ENCODE measurements at regions not wholly inside any gene's neighbourhood (a gene's known extent, or its start where the extent isn't known, plus 50 kb on each side); places are given as distances from the start of the nearest gene placed in this dataset.

GRCh38 chr7:15755061-15755460 lies 68.6 kb upstream of the MEOX2 start:
- Histone ChIP-seq H3K79me2 (ENCODE audit: low read length) (no peaks in the 10 kb centered on the region), H3K9me3 (ENCODE audit: low read length) (peaks cover 15% of the 10 kb centered on the region), H4K20me1 (ENCODE audit: insufficient read depth, low read depth, low read length) (no peaks in the 10 kb centered on the region), H3K9ac (ENCODE audit: low read length) (no peak overlapping the region), H3K4me3 (ENCODE audit: low read length) (no peak overlapping the region), H2AFZ (ENCODE audit: low read length) (no peak overlapping the region), H3K36me3 (ENCODE audit: insufficient read depth, low read length) (no peaks in the 10 kb centered on the region), H3K9me2 (replicated peaks; ENCODE audit: insufficient read depth, low read length) (no peaks in the 10 kb centered on the region), H3K27me3 (ENCODE audit: low read length) (no peaks in the 10 kb centered on the region), H3K27ac (ENCODE audit: low read length) (no peak overlapping the region), H3K4me1 (ENCODE audit: low read length) (no peaks in the 10 kb centered on the region), H3K4me2 (ENCODE audit: low read depth, low read length, poor library complexity, severe bottlenecking) (no peak overlapping the region)
- no peak for DNase-seq

- no peaks in the 10 kb centered on the region for H3K4me1 ChIP-seq (ENCODE audit: low read length)
- no peaks in the 10 kb centered on the region for H4K20me1 ChIP-seq (ENCODE audit: insufficient read depth, low read depth, low read length)
- H3K36me3 ChIP-seq (ENCODE audit: insufficient read depth, low read length): no peaks in the 10 kb centered on the region
- no peaks in the 10 kb centered on the region for H3K79me2 ChIP-seq (ENCODE audit: low read length)
- no peak overlapping the region for H2AFZ ChIP-seq (ENCODE audit: low read length)
- H3K4me2 ChIP-seq (ENCODE audit: low read depth, low read length, poor library complexity, severe bottlenecking): no peak overlapping the region
- no peak overlapping the region for H3K4me3 ChIP-seq (ENCODE audit: low read length)
- no peaks in the 10 kb centered on the region for H3K27me3 ChIP-seq (ENCODE audit: low read length)
- no peak for DNase-seq
- H3K9ac ChIP-seq (ENCODE audit: low read length): no peak overlapping the region
- H3K27ac ChIP-seq (ENCODE audit: low read length): no peak overlapping the region
- H3K9me3 ChIP-seq (ENCODE audit: low read length): peaks cover 14% of the 10 kb centered on the region
- no peaks in the 10 kb centered on the region for H3K9me2 ChIP-seq (replicated peaks; ENCODE audit: insufficient read depth, low read length)
Measured at GRCh38 chr7:15753887-15754579, 67.5 kb upstream of the MEOX2 start.

- H3K27me3 ChIP-seq (ENCODE audit: low read length): no peaks in the 10 kb centered on the region
- no peak overlapping the region for H3K4me2 ChIP-seq (ENCODE audit: low read depth, low read length, poor library complexity, severe bottlenecking)
- no peak overlapping the region for H3K4me3 ChIP-seq (ENCODE audit: low read length)
- no peak overlapping the region for H2AFZ ChIP-seq (ENCODE audit: low read length)
- no peaks in the 10 kb centered on the region for H3K36me3 ChIP-seq (ENCODE audit: insufficient read depth, low read length)
- H3K4me1 ChIP-seq (ENCODE audit: low read length): no peaks in the 10 kb centered on the region
- no peak overlapping the region for H3K9ac ChIP-seq (ENCODE audit: low read length)
- peaks cover 11% of the 10 kb centered on the region for H3K9me3 ChIP-seq (ENCODE audit: low read length)
- no peak overlapping the region for H3K27ac ChIP-seq (ENCODE audit: low read length)
- H4K20me1 ChIP-seq (ENCODE audit: insufficient read depth, low read depth, low read length): no peaks in the 10 kb centered on the region
- no peaks in the 10 kb centered on the region for H3K9me2 ChIP-seq (replicated peaks; ENCODE audit: insufficient read depth, low read length)
- H3K79me2 ChIP-seq (ENCODE audit: low read length): no peaks in the 10 kb centered on the region
- DNase-seq: no peak
Measured at GRCh38 chr7:15752377-15752776, 65.9 kb upstream of the MEOX2 start.

GRCh38 chr7:15751191-15751701 lies 64.8 kb upstream of the MEOX2 start:
- Histone ChIP-seq H3K4me3 (ENCODE audit: low read length) (no peak overlapping the region), H3K9ac (ENCODE audit: low read length) (no peak overlapping the region), H3K9me2 (replicated peaks; ENCODE audit: insufficient read depth, low read length) (no peaks in the 10 kb centered on the region), H3K27me3 (ENCODE audit: low read length) (no peaks in the 10 kb centered on the region), H3K4me1 (ENCODE audit: low read length) (no peaks in the 10 kb centered on the region), H3K36me3 (ENCODE audit: insufficient read depth, low read length) (no peaks in the 10 kb centered on the region), H3K9me3 (ENCODE audit: low read length) (peaks cover 9% of the 10 kb centered on the region), H4K20me1 (ENCODE audit: insufficient read depth, low read depth, low read length) (no peaks in the 10 kb centered on the region), H3K4me2 (ENCODE audit: low read depth, low read length, poor library complexity, severe bottlenecking) (no peak overlapping the region), H3K27ac (ENCODE audit: low read length) (no peak overlapping the region), H2AFZ (ENCODE audit: low read length) (no peak overlapping the region), H3K79me2 (ENCODE audit: low read length) (no peaks in the 10 kb centered on the region)
- no peak for DNase-seq

- Histone ChIP-seq H3K4me1 (ENCODE audit: low read length) (no peaks in the 10 kb centered on the region), H4K20me1 (ENCODE audit: insufficient read depth, low read depth, low read length) (no peaks in the 10 kb centered on the region), H3K9me2 (replicated peaks; ENCODE audit: insufficient read depth, low read length) (no peaks in the 10 kb centered on the region), H3K79me2 (ENCODE audit: low read length) (no peaks in the 10 kb centered on the region), H3K4me2 (ENCODE audit: low read depth, low read length, poor library complexity, severe bottlenecking) (no peak overlapping the region), H3K4me3 (ENCODE audit: low read length) (no peak overlapping the region), H2AFZ (ENCODE audit: low read length) (no peak overlapping the region), H3K36me3 (ENCODE audit: insufficient read depth, low read length) (no peaks in the 10 kb centered on the region), H3K9me3 (ENCODE audit: low read length) (peaks cover 5% of the 10 kb centered on the region), H3K27me3 (ENCODE audit: low read length) (no peaks in the 10 kb centered on the region), H3K9ac (ENCODE audit: low read length) (no peak overlapping the region), H3K27ac (ENCODE audit: low read length) (no peak overlapping the region)
- no peak for DNase-seq
Measured at GRCh38 chr7:15750727-15751126, 64.2 kb upstream of the MEOX2 start.

- no peak overlapping the region for H3K4me3 ChIP-seq (ENCODE audit: low read length)
- no peak overlapping the region for H3K9ac ChIP-seq (ENCODE audit: low read length)
- no peaks in the 10 kb centered on the region for H3K79me2 ChIP-seq (ENCODE audit: low read length)
- H3K4me2 ChIP-seq (ENCODE audit: low read depth, low read length, poor library complexity, severe bottlenecking): no peak overlapping the region
- H3K36me3 ChIP-seq (ENCODE audit: insufficient read depth, low read length): no peaks in the 10 kb centered on the region
- H3K9me3 ChIP-seq (ENCODE audit: low read length): peaks cover 5% of the 10 kb centered on the region; the same call in 1 of the 2 replicates
- no peaks in the 10 kb centered on the region for H3K4me1 ChIP-seq (ENCODE audit: low read length)
- H4K20me1 ChIP-seq (ENCODE audit: insufficient read depth, low read depth, low read length): no peaks in the 10 kb centered on the region
- H2AFZ ChIP-seq (ENCODE audit: low read length): no peak overlapping the region
- DNase-seq: no peak
- no peaks in the 10 kb centered on the region for H3K27me3 ChIP-seq (ENCODE audit: low read length)
- no peaks in the 10 kb centered on the region for H3K9me2 ChIP-seq (replicated peaks; ENCODE audit: insufficient read depth, low read length)
- no peak overlapping the region for H3K27ac ChIP-seq (ENCODE audit: low read length)
Measured at GRCh38 chr7:15749631-15750030, 63.1 kb upstream of the MEOX2 start.

GRCh38 chr7:15747712-15748111 lies 61.2 kb upstream of the MEOX2 start:
- H4K20me1 ChIP-seq (ENCODE audit: insufficient read depth, low read depth, low read length): no peaks in the 10 kb centered on the region
- H3K36me3 ChIP-seq (ENCODE audit: insufficient read depth, low read length): no peaks in the 10 kb centered on the region
- H3K4me1 ChIP-seq (ENCODE audit: low read length): no peaks in the 10 kb centered on the region
- no peak overlapping the region for H3K4me3 ChIP-seq (ENCODE audit: low read length)
- no peak overlapping the region for H2AFZ ChIP-seq (ENCODE audit: low read length)
- H3K9me3 ChIP-seq (ENCODE audit: low read length): no peaks in the 10 kb centered on the region
- H3K27me3 ChIP-seq (ENCODE audit: low read length): no peaks in the 10 kb centered on the region
- no peaks in the 10 kb centered on the region for H3K9me2 ChIP-seq (replicated peaks; ENCODE audit: insufficient read depth, low read length)
- no peak overlapping the region for H3K9ac ChIP-seq (ENCODE audit: low read length)
- H3K79me2 ChIP-seq (ENCODE audit: low read length): no peaks in the 10 kb centered on the region
- no peak overlapping the region for H3K27ac ChIP-seq (ENCODE audit: low read length)
- DNase-seq: no peak
- H3K4me2 ChIP-seq (ENCODE audit: low read depth, low read length, poor library complexity, severe bottlenecking): no peak overlapping the region

GRCh38 chr7:15747301-15747700 lies 60.8 kb upstream of the MEOX2 start:
- H3K27ac ChIP-seq (ENCODE audit: low read length): no peak overlapping the region

More at GRCh38 chr7:15747301-15747700, 60.8 kb upstream of the MEOX2 start:
- Histone ChIP-seq H2AFZ (ENCODE audit: low read length) (no peak overlapping the region), H3K36me3 (ENCODE audit: insufficient read depth, low read length) (no peaks in the 10 kb centered on the region), H3K4me3 (ENCODE audit: low read length) (no peak overlapping the region), H3K79me2 (ENCODE audit: low read length) (no peaks in the 10 kb centered on the region), H4K20me1 (ENCODE audit: insufficient read depth, low read depth, low read length) (no peaks in the 10 kb centered on the region), H3K4me1 (ENCODE audit: low read length) (no peaks in the 10 kb centered on the region), H3K27me3 (ENCODE audit: low read length) (no peaks in the 10 kb centered on the region), H3K9ac (ENCODE audit: low read length) (no peak overlapping the region), H3K9me3 (ENCODE audit: low read length) (no peaks in the 10 kb centered on the region), H3K9me2 (replicated peaks; ENCODE audit: insufficient read depth, low read length) (no peaks in the 10 kb centered on the region), H3K4me2 (ENCODE audit: low read depth, low read length, poor library complexity, severe bottlenecking) (no peak overlapping the region)
- DNase-seq: no peak

All from Karpas-422 (cell line).